Stimulated activated effector memory CD8-positive, alpha-beta T cell treated with anti-CD3 and anti-CD28 coated beads, Interleukin-12 subunit alpha, Interleukin-12 subunit beta, amount 100 ng/mL, for 72 hours (primary cell): ENCODE measurements at regions not wholly inside any gene's neighbourhood (a gene's known extent, or its start where the extent isn't known, plus 50 kb on each side); places are given as distances from the start of the nearest gene placed in this dataset.
A peak's percentile ranks its signal among the peaks of the same experiment; 100 is the strongest.
"Not testable (repeated sequence)": the region's sequence is repeated elsewhere in the genome, so short reads cannot be mapped to it uniquely, and the experiment has no call there.

Experiments used
- ATAC-seq: fragments of 150-1000 bp; cut with Tn5 transposase; 2 replicates; pipeline ENCODE4 v1.10.0; 2021
- DNase-seq, 2 donors: peaks; one replicate each; pipeline ENCODE4 v3.0.0; 2021 to 2022; ENCODE audit warnings: low spot score in 2 of 2
- H3K27ac Mint-ChIP-seq: one replicate; pipeline ENCODE4 v1.8.0; 2022; ENCODE audit warnings: mild to moderate bottlenecking, mixed read lengths
- H3K36me3 Mint-ChIP-seq: one replicate; pipeline ENCODE4 v1.8.0; 2022; ENCODE audit warnings: mild to moderate bottlenecking, mixed read lengths
- H3K4me1 Mint-ChIP-seq: one replicate; pipeline ENCODE4 v1.8.0; 2022; ENCODE audit warnings: mixed read lengths
- H3K4me3 Mint-ChIP-seq: one replicate; pipeline ENCODE4 v1.8.0; 2022; ENCODE audit warnings: mild to moderate bottlenecking, mixed read lengths
- H3K9me3 Mint-ChIP-seq: one replicate; pipeline ENCODE4 v1.8.0; 2022; ENCODE audit warnings: mixed read lengths

DNA sequence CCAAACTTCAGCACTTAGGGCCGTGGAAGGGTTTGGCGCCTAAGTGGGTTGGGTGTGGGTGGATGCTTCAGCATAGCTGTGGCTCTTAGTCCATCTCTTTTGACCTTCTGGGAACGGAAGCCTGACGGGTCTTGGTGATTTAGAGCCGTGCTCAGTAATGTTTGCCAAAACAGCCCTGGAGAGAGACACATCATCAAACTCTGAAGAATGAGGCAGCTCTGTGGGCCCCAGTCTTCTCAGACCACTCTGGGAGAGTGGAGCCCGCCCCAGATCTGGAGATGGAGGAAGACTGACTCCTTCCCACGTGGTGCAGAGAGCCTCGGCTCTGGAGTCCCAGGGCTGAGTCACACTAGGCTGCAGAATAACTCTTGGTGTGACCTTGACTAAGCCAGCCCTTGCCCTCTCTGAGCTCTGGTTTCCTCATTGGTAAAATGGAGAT, 168.9 kb downstream of the C11orf91 start:
- DNase-seq: no peak
- H3K27ac Mint-ChIP-seq: no peak overlapping the region
- no peaks in the 10 kb centered on the region for H3K4me1 Mint-ChIP-seq
- no peaks in the 10 kb centered on the region for H3K36me3 Mint-ChIP-seq
- peak; percentile 32 for ATAC-seq
- H3K4me3 Mint-ChIP-seq: no peak overlapping the region
- peaks cover 3% of the 10 kb centered on the region for H3K9me3 Mint-ChIP-seq

DNA sequence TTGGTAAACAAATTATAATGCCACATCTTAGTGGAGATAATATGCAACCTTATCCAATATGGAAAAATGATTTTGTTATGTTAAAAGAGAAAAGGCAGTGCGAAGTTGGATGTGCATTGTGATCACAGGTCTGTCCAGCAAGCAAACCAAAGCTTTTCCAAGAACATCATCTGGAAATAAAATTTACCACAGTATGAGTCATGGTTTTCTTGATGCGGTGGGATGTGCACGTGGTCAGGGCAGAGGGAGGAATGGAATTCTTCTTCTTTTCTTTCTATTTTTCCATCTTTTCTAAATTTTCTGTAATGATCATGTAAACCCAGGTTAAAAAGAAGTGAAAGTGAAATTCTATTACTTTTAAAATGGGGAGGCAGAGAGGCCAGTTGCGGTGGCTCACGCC, 169.8 kb downstream of the C11orf91 start:
- Mint-ChIP-seq H3K9me3 (peaks cover 4% of the 10 kb centered on the region), H3K4me1 (no peaks in the 10 kb centered on the region), H3K36me3 (no peaks in the 10 kb centered on the region), H3K27ac (no peak overlapping the region), H3K4me3 (no peak overlapping the region)
- ATAC-seq: no peak
- DNase-seq: no peak

DNA sequence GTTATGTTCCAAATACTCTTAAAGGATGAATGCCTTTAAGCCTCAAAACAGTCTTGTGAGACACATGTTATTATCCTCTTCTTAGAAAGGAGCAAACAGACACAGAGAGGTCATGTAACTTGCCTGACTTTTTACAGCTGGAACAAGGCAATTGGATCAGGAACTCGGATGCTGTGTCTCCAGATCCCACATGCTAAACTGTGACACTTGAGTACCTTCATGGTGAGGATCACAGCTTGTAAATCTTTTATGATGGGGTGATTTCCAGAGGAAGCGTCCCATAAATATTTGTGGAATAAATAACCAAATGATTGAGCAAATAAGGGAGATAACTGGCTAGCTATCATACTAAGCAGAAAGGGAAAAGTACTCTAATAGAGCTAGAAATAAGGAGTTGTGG, 171.2 kb downstream of the C11orf91 start:
- H3K9me3 Mint-ChIP-seq: peaks cover 4% of the 10 kb centered on the region
- no peak overlapping the region for H3K4me3 Mint-ChIP-seq
- no peak overlapping the region for H3K27ac Mint-ChIP-seq
- no peaks in the 10 kb centered on the region for H3K4me1 Mint-ChIP-seq
- H3K36me3 Mint-ChIP-seq: no peaks in the 10 kb centered on the region
- DNase-seq (no peak), ATAC-seq (no peak)

DNA sequence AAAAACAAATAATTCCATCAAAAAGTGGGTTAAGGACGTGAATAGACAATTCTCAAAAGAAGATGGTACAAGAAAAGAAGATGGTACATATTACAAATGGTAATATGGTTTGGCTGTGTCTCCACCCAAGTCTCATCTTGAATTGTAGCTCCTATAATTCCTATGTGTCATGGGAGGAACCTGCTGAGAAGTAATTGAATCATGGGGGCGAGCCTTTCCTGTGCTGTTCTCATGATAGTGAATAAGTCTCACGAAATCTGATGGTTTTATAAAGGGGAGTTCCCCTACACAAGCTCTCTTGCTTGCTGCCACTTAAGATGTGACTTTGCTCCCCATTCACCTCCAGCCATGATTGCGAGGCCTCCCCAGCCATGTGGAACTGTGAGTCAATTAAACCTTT, 172.9 kb downstream of the C11orf91 start:
- not testable (repeated sequence) for H3K9me3 Mint-ChIP-seq, DNase-seq, H3K4me1 Mint-ChIP-seq, H3K27ac Mint-ChIP-seq, H3K36me3 Mint-ChIP-seq, H3K4me3 Mint-ChIP-seq, ATAC-seq

DNA sequence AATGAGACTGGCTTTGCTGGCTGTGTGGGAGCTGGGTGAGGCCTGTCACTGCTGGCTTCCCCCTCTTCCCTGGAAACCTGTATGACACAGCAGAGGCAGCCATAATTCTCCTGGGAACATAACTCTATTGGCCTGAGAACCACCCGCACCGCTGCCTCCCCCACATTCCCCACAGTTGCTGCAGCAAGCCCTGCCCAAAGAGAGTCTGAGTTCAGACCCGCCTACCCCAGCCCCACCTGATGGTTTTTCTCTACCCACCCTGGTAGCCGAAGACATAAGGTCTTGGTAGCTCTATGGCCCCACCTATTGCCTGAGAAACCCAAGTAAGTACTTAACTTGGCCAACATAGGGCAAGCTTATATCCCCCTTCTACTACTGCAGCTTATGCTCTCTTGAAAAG, 174.8 kb downstream of the C11orf91 start:
- ATAC-seq (no peak), DNase-seq (no peak)
- Mint-ChIP-seq H3K4me3 (no peak overlapping the region), H3K9me3 (peaks cover 4% of the 10 kb centered on the region), H3K36me3 (no peaks in the 10 kb centered on the region), H3K27ac (no peak overlapping the region), H3K4me1 (no peaks in the 10 kb centered on the region)

DNA sequence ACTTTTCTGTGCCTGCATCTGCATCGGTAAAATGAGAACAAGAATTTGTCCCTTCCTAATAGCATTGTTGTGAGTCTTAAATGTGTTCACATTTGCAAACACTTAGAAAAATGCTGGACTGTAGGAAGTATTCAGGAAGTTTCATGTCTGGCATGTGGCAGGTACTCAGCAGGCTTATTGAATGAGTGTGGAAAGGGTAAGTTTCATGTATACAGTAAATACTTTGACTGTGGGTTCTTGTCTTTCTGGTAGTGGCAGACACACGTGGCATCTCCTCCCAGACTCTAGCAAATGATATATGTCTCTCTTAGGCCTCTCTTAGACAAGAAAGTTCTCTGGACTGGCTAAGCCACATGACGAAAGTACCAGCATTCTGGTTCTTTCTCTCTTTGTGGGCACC, 179.2 kb downstream of the C11orf91 start:
- DNase-seq (no peak), ATAC-seq (no peak)
- Mint-ChIP-seq H3K4me3 (no peak overlapping the region), H3K9me3 (no peaks in the 10 kb centered on the region), H3K36me3 (no peaks in the 10 kb centered on the region), H3K4me1 (no peaks in the 10 kb centered on the region), H3K27ac (no peak overlapping the region)

DNA sequence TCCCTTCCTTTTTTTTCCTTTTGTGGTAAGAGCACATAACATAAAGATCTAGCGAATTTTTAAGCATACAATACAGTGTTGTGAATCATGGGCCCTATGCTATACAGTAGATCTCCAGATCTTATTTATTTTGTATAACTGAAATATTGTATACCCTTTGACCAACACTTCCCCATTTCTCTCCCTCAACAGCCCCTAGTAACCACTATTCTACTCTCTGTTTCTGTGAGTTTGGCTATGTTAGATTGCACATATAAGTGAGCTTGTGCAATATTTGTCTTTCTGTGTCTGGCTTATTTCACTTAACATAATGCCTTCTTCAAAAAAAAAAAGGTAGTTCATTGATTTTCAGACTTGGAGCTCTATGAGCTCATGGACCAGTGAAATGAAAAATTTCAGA, 180.5 kb downstream of the C11orf91 start:
- DNase-seq (no peak), ATAC-seq (no peak)
- H3K36me3 Mint-ChIP-seq: no peaks in the 10 kb centered on the region
- H3K4me3 Mint-ChIP-seq: no peak overlapping the region
- no peaks in the 10 kb centered on the region for H3K9me3 Mint-ChIP-seq
- no peak overlapping the region for H3K27ac Mint-ChIP-seq
- peaks cover 3% of the 10 kb centered on the region for H3K4me1 Mint-ChIP-seq

DNA sequence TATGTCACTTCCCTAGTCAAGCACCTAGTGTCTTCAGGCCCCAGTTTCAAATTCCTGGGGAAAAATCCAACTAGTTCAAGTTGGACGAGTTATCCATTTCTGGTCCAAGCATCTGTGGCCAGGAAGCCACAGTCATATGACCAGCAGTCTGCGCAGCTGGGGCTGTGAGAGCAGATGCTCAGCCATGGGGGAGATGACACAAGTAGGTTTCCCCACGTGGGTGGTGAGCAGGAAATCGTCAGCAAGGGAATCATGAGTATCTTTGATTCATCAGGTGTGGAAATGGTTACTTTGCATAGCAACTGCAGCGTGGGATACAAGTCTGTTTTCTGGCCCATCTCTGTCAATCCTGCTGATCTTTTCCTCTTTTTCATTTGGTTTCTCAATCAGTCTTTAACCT, 185.3 kb downstream of the C11orf91 start:
- peaks cover 5% of the 10 kb centered on the region for H3K4me1 Mint-ChIP-seq

DNA sequence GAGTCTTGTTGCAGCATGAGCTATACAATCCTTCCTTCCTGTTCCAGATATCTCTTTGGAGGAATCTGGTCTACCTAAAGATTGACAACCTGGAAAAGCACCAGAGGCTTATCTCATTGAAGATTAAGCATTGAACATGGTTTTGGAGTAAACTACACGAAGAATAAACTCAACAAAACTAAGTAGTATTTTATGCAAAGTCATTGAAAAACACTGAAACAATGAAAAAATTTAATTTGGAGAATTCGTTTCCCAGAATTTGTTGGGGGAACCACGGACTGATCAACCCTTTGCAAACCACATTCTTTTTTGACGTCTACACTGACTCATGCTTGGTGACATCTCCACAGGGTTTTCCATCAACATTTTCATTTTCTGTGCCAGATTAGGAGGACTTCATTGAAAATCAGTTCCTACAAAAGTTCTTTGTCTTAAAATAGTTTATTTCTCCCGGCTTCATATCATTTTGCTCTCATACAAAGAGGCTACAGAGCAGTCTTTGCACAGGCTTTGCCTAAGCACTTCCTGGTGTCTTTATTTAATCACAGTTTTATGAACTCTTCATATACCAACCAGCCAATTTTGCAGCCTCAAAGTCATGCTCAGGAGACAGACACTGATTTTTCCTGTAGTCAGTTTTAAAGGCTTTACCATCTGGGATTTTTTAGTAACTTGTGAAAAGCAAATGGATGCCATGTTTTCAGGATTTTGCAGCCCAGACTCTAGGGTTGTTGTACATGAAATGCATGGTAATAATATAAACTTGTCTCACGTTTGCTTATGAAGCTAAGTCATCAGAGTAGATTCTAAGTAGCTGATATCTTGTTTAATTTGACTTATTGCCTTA, 186.3 kb downstream of the C11orf91 start:
- H3K4me3 Mint-ChIP-seq: no peak overlapping the region
- no peak for ATAC-seq
- DNase-seq: no peak
- H3K36me3 Mint-ChIP-seq: no peaks in the 10 kb centered on the region
- peaks cover 5% of the 10 kb centered on the region for H3K4me1 Mint-ChIP-seq
- H3K27ac Mint-ChIP-seq: no peak overlapping the region
- no peaks in the 10 kb centered on the region for H3K9me3 Mint-ChIP-seq

More for the DNA sequence above, 185.3 kb downstream of the C11orf91 start:
- Mint-ChIP-seq H3K27ac (no peak overlapping the region), H3K36me3 (no peaks in the 10 kb centered on the region), H3K4me3 (no peak overlapping the region), H3K9me3 (no peaks in the 10 kb centered on the region)
- no peak for ATAC-seq
- DNase-seq: no peak

DNA sequence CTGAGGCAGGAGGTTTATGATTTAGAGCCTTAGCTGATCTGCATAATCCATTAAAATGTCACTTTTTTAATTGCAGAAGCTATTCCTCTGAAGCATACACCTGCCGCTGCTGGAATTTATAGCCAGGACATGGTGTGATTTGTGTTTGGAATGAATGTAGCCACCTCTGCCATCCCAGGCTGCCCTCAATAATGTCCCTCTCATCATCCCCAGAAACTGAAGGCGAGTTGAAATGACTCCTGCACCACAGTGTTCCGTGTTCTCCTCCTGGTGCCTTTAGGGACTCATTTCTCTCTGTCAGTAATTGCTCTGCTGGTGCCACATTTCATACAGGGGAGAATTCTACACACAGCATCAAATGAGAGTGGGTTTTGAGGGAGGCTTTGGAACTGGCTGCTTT, 191.0 kb downstream of the C11orf91 start:
- no peaks in the 10 kb centered on the region for H3K9me3 Mint-ChIP-seq
- no peaks in the 10 kb centered on the region for H3K4me1 Mint-ChIP-seq
- no peak for DNase-seq
- no peak overlapping the region for H3K27ac Mint-ChIP-seq
- H3K4me3 Mint-ChIP-seq: no peak overlapping the region
- H3K36me3 Mint-ChIP-seq: no peaks in the 10 kb centered on the region
- no peak for ATAC-seq

DNA sequence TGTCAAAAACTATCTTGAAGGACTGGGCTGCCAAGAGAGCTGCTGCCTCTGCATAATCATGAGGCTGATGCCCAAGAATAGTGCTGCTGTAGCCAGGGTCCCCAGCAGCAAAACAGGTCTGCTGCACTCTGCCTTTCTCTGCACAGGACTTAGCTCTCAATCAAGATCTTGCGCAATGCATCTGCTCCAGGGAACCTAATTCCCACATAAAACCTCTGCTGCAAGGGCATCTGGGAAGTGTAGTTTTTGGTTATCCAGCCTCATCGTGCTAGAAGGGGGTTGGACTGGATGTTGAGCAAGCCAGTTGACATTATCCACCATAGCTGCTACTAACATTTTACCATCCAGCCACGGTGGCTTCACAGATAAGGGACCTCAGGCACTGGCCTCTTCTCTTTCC, 192.7 kb downstream of the C11orf91 start:
- Mint-ChIP-seq H3K4me1 (no peaks in the 10 kb centered on the region), H3K9me3 (no peaks in the 10 kb centered on the region), H3K4me3 (no peak overlapping the region), H3K27ac (no peak overlapping the region), H3K36me3 (no peaks in the 10 kb centered on the region)
- DNase-seq (no peak), ATAC-seq (no peak)

DNA sequence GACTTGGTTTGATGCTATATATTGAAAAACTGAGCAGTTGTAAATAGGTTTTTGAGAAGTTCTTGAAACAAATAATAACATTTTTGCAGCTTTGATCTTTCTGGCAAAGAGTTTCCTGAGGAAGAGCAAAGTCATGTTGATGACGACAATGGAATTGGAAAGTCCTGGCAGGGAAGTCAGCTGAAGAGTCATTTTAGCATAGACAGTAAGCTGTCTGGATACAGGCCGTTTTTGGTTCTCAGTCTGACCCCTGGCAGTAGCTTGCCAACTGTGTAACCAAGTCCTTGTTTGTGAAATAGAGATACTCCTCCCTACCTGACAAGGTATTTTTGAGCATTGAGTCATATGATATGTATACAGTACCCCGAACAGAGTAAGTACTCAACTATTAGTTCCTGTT, 193.3 kb downstream of the C11orf91 start:
- H3K4me3 Mint-ChIP-seq: no peak overlapping the region
- DNase-seq: no peak

DNA sequence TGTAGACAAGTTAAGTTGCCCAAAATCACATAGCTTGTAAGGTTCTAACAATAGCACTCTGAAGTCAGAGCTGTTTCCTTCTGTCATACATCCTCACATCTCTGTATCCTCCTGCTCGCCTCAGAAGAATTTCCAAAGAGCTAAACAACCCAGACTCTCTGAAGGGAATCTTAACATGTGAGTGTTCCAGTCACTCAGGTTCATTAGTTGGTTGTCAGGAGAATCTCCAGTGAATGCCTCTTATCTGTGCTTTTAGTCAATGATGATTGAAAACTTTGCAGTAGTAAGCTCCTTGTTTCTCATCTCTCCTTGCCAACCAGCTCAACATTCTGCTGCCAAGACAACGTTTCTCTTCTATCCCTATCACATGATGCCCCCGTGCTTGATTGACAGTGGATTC, 195.5 kb downstream of the C11orf91 start:
- ATAC-seq (no peak), DNase-seq (no peak)
- Mint-ChIP-seq H3K27ac (no peak overlapping the region), H3K36me3 (no peaks in the 10 kb centered on the region), H3K4me3 (no peak overlapping the region), H3K9me3 (no peaks in the 10 kb centered on the region), H3K4me1 (no peaks in the 10 kb centered on the region)

More for the DNA sequence above, 193.3 kb downstream of the C11orf91 start:
- Mint-ChIP-seq H3K27ac (no peak overlapping the region), H3K36me3 (no peaks in the 10 kb centered on the region), H3K9me3 (no peaks in the 10 kb centered on the region), H3K4me1 (no peaks in the 10 kb centered on the region)
- no peak for ATAC-seq

DNA sequence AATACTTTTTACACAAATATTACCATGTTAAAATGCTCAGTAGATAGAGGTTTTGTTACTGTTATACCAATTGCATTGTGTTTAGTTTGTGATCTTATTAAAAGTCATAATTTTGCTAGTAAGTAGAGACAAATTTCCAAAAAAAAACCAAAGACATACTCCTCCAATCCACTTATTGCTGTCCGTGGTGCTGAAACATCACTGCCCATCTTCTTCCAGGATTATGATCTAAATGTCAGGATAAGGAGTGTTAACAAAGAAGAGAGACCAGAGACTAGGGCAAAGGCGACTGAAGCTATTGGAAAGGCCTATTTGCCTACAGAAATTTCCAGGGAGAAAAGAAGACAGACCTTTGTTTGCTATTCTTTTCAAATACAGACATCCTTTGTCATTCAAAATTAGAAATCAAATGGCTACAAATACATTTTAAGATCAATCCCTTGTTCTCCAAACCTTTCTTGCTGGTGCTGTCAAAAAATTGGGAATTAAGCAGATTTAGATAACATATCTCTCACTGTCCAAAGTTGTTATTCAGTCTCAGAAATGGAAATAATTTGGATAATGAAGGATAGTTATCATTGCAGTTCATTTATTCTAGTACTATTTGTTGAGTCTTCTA, 199.7 kb downstream of the C11orf91 start:
- H3K9me3 Mint-ChIP-seq: no peaks in the 10 kb centered on the region
- no peak overlapping the region for H3K4me3 Mint-ChIP-seq

DNA sequence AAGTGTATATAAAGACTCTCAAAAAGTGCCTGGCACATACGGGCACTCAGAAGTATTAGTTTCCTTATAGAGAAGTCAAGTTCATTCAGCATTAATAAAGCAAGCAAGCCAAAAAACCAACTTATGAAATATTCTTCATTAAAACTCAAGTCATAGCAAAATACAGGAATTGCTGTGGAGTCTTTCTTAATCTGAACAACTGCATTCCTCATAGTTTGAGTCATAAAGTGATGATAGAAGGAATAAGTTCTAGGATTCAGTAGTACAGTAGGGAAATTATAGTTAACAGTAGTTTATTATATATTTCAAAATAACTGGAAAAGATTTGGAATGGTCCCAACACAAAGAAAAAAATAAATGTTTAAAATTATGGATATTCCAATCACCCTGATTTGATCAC, 200.3 kb downstream of the C11orf91 start:
- ATAC-seq: no peak
- H3K36me3 Mint-ChIP-seq: no peaks in the 10 kb centered on the region

More for the DNA sequence above, 199.7 kb downstream of the C11orf91 start:
- Mint-ChIP-seq H3K36me3 (no peaks in the 10 kb centered on the region), H3K4me1 (no peaks in the 10 kb centered on the region), H3K27ac (no peak overlapping the region)
- ATAC-seq: no peak
- DNase-seq: no peak

DNA sequence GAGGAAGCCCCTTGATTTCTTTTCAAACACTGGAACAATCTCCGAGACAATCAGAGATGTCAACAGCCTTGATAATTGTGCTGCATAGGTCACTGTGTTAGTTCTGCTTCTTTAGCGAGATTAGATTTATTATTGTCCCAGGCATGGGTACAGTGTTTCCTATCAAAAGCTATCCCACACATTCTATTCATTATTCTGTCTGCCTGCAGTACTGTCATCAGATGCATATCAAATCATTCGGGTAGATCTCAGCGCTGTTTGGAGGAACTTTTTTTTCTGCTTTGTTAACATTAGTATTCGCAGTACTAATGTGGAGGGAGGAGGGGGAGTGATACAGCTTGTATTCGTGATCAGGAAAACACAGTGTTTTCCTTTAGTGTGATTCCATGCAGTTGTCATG, 208.0 kb downstream of the C11orf91 start:
- DNase-seq (no peak), ATAC-seq (no peak)
- Mint-ChIP-seq H3K27ac (no peak overlapping the region), H3K9me3 (no peaks in the 10 kb centered on the region), H3K4me1 (no peaks in the 10 kb centered on the region), H3K4me3 (no peak overlapping the region), H3K36me3 (no peaks in the 10 kb centered on the region)

More for the DNA sequence above, 200.3 kb downstream of the C11orf91 start:
- no peaks in the 10 kb centered on the region for H3K9me3 Mint-ChIP-seq
- no peak for DNase-seq
- H3K4me1 Mint-ChIP-seq: no peaks in the 10 kb centered on the region
- no peak overlapping the region for H3K4me3 Mint-ChIP-seq
- H3K27ac Mint-ChIP-seq: no peak overlapping the region
